ENCODE measurements at regions not wholly inside any gene's neighbourhood (a gene's known extent, or its start where the extent isn't known, plus 50 kb on each side); places are given as distances from the start of the nearest gene placed in this dataset.

DNA sequence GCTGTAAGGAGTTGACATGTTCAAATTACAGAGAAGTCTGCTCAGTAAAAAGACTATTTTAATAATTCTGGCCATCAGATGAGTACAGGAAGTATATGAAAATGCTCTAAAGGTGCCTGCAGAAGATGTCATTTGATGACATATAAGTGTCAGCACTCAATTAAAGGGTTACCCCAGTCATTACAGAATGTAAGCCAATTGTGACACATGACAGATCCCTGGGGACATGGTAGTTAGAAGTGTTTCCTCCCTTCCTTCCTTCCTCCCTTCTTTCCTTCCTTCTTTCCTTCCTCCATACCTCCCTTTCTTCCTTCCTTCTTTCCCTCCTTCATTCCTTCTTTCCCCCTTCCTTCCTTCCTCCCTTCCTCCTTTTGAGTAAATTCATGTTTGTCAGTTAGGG lies 453.0 kb downstream of the RAPGEF2 start:
- no peaks in the 10 kb centered on the region for H3K9me3 ChIP-seq
- TF ChIP-seq, protein P1, sequence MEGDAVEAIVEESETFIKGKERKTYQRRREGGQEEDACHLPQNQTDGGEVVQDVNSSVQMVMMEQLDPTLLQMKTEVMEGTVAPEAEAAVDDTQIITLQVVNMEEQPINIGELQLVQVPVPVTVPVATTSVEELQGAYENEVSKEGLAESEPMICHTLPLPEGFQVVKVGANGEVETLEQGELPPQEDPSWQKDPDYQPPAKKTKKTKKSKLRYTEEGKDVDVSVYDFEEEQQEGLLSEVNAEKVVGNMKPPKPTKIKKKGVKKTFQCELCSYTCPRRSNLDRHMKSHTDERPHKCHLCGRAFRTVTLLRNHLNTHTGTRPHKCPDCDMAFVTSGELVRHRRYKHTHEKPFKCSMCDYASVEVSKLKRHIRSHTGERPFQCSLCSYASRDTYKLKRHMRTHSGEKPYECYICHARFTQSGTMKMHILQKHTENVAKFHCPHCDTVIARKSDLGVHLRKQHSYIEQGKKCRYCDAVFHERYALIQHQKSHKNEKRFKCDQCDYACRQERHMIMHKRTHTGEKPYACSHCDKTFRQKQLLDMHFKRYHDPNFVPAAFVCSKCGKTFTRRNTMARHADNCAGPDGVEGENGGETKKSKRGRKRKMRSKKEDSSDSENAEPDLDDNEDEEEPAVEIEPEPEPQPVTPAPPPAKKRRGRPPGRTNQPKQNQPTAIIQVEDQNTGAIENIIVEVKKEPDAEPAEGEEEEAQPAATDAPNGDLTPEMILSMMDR (IDR thresholded peaks at IDR 0.05): no peak
- TF ChIP-seq POLR2A (IDR thresholded peaks at IDR 0.05): no peak

GRCh38 chr4:159562366-159562765 lies 459.5 kb downstream of the RAPGEF2 start:
- Histone ChIP-seq H3K4me3 (replicated peaks in 1 of 3) (no peak overlapping the region), H3K4me1 (no peaks in the 10 kb centered on the region), H3K36me3 (no peaks in the 10 kb centered on the region), H3K9me3 (no peaks in the 10 kb centered on the region), H3K27ac (no peak overlapping the region), H3K27me3 (no peaks in the 10 kb centered on the region)
- TF ChIP-seq, protein P1 (IDR thresholded peaks at IDR 0.05): no peak
- no peak for TF ChIP-seq POLR2A (IDR thresholded peaks at IDR 0.05)
- WGBS, 2 donors: 83 to 95% methylated on average over 1 of the region's 1 CpG
- no peak for DNase-seq
- intact Hi-C loops (cut with DNase I): no loop called here

More for the DNA sequence above, 453.0 kb downstream of the RAPGEF2 start:
- no peaks in the 10 kb centered on the region for H3K4me1 ChIP-seq
- no peak overlapping the region for H3K27ac ChIP-seq
- H3K36me3 ChIP-seq: no peaks in the 10 kb centered on the region
- DNase-seq: no peak
- intact Hi-C loops (cut with DNase I): no loop called here
- H3K4me3 ChIP-seq (replicated peaks in 1 of 3): no peak overlapping the region
- no peaks in the 10 kb centered on the region for H3K27me3 ChIP-seq

GRCh38 chr4:159563257-159563656 lies 460.4 kb downstream of the RAPGEF2 start:
- Histone ChIP-seq H3K27ac (no peak overlapping the region), H3K4me1 (no peaks in the 10 kb centered on the region), H3K36me3 (no peaks in the 10 kb centered on the region), H3K4me3 (replicated peaks in 1 of 3) (no peak overlapping the region), H3K27me3 (no peaks in the 10 kb centered on the region), H3K9me3 (no peaks in the 10 kb centered on the region)
- TF ChIP-seq POLR2A (IDR thresholded peaks at IDR 0.05): no peak
- TF ChIP-seq, protein P1 (IDR thresholded peaks at IDR 0.05): no peak
- WGBS, 2 donors: 83 to 88% methylated on average over 1 of the region's 1 CpG
- DNase-seq: no peak
- intact Hi-C loops (cut with DNase I): no loop called here

GRCh38 chr4:159564615-159565014 lies 461.7 kb downstream of the RAPGEF2 start:
- no peak for DNase-seq
- WGBS, 2 donors: 92 to 96% methylated on average over 5 of the region's 5 CpGs
- TF ChIP-seq, protein P1 (IDR thresholded peaks at IDR 0.05): no peak
- TF ChIP-seq POLR2A (IDR thresholded peaks at IDR 0.05): no peak
- H3K9me3 ChIP-seq: no peaks in the 10 kb centered on the region
- no peaks in the 10 kb centered on the region for H3K36me3 ChIP-seq
- intact Hi-C loops (cut with DNase I): no loop called here
- H3K4me1 ChIP-seq: no peaks in the 10 kb centered on the region
- no peaks in the 10 kb centered on the region for H3K27me3 ChIP-seq
- no peak overlapping the region for H3K27ac ChIP-seq
- H3K4me3 ChIP-seq (replicated peaks in 1 of 3): no peak overlapping the region

GRCh38 chr4:159566786-159567185 lies 463.9 kb downstream of the RAPGEF2 start:
- H3K9me3 ChIP-seq: no peaks in the 10 kb centered on the region
- H3K27me3 ChIP-seq: no peaks in the 10 kb centered on the region
- 76 to 84% methylated on average over 1 of the region's 1 CpG for WGBS, 2 donors
- no peak overlapping the region for H3K27ac ChIP-seq
- no peak for TF ChIP-seq POLR2A (IDR thresholded peaks at IDR 0.05)
- TF ChIP-seq, protein P1 (IDR thresholded peaks at IDR 0.05): no peak
- intact Hi-C loops (cut with DNase I): no loop called here
- no peak overlapping the region for H3K4me3 ChIP-seq (replicated peaks in 1 of 3)
- no peak for DNase-seq
- no peaks in the 10 kb centered on the region for H3K36me3 ChIP-seq
- H3K4me1 ChIP-seq: no peaks in the 10 kb centered on the region
